ENCODE measurements at regions not wholly inside any gene's neighbourhood (a gene's known extent, or its start where the extent isn't known, plus 50 kb on each side); places are given as distances from the start of the nearest gene placed in this dataset.

- TF ChIP-seq POLR2A (IDR thresholded peaks at IDR 0.05): no peak
- TF ChIP-seq, protein P1, sequence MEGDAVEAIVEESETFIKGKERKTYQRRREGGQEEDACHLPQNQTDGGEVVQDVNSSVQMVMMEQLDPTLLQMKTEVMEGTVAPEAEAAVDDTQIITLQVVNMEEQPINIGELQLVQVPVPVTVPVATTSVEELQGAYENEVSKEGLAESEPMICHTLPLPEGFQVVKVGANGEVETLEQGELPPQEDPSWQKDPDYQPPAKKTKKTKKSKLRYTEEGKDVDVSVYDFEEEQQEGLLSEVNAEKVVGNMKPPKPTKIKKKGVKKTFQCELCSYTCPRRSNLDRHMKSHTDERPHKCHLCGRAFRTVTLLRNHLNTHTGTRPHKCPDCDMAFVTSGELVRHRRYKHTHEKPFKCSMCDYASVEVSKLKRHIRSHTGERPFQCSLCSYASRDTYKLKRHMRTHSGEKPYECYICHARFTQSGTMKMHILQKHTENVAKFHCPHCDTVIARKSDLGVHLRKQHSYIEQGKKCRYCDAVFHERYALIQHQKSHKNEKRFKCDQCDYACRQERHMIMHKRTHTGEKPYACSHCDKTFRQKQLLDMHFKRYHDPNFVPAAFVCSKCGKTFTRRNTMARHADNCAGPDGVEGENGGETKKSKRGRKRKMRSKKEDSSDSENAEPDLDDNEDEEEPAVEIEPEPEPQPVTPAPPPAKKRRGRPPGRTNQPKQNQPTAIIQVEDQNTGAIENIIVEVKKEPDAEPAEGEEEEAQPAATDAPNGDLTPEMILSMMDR (IDR thresholded peaks at IDR 0.05): no peak
Measured at GRCh38 chr1:232404981-232405731, 224.8 kb downstream of the SIPA1L2 start.
